HepG2 (cell line): ENCODE measurements at regions not wholly inside any gene's neighbourhood (a gene's known extent, or its start where the extent isn't known, plus 50 kb on each side); places are given as distances from the start of the nearest gene placed in this dataset.

Experiments
- BCL3 ChIP-seq: sonication (generic); formaldehyde crosslinking; IDR thresholded peaks from 2 replicates; pipeline ENCODE4 v1.5.1; 2020; ENCODE audit warnings: mild to moderate bottlenecking, missing genetic modification reagents, moderate library complexity
- BHLHE40 ChIP-seq: IDR thresholded peaks from 2 replicates; pipeline ENCODE4 v1.6.1; 2011; ENCODE audit warnings: low read length, improper control_type of control experiment
- MZF1 ChIP-seq: sonication (generic); formaldehyde crosslinking; IDR thresholded peaks from 2 replicates; pipeline ENCODE4 v1.8.1; 2023; ENCODE audit warnings: mild to moderate bottlenecking, missing genetic modification reagents, borderline replicate concordance
- NFIB ChIP-seq: sonication (generic); formaldehyde crosslinking; IDR thresholded peaks from 2 replicates; pipeline ENCODE4 v1.9.0; 2021; ENCODE audit warnings: missing genetic modification reagents, mild to moderate bottlenecking, borderline replicate concordance
- POLR2AphosphoS5 ChIP-seq: IDR thresholded peaks from 2 replicates; pipeline ENCODE4 v1.6.1; 2012; ENCODE audit warnings: low read depth, low read length
- SP1 ChIP-seq, 2 experiments: fragments of 450-650 bp in 1 of 2; sonication (generic) in 1 of 2; formaldehyde crosslinking in 1 of 2; IDR thresholded peaks; 2 replicates each; pipeline versions ENCODE4 v1.4.0 to v1.6.1; 2016 to 2020; ENCODE audit warnings: missing genetic modification reagents in 1 of 2
- USF2 ChIP-seq, 2 experiments: sonication (generic) in 1 of 2; formaldehyde crosslinking in 1 of 2; IDR thresholded peaks; 2 replicates each; pipeline versions ENCODE4 v1.5.1 to v1.6.1; 2011 to 2020; ENCODE audit warnings: borderline replicate concordance in 1 of 2, low read depth in 1 of 2, low read length in 1 of 2, mild to moderate bottlenecking in 1 of 2, missing genetic modification reagents in 1 of 2, moderate library complexity in 1 of 2
- ZBTB7A ChIP-seq: sonication (generic); formaldehyde crosslinking; IDR thresholded peaks from 2 replicates; pipeline ENCODE4 v1.8.0; 2022; ENCODE audit warnings: mild to moderate bottlenecking, missing genetic modification reagents

GRCh38 chr4:36652857-36653256 is 371.4 kb downstream of the DTHD1 start:
- TF ChIP-seq ZBTB7A (CRISPR knock-in tag) (no peak), USF2 (IDR thresholded peaks at IDR 0.05; ENCODE audit: low read depth, low read length) (no peak), USF2 (CRISPR knock-in tag; IDR thresholded peaks at IDR 0.05; ENCODE audit: borderline replicate concordance) (no peak), MZF1 (no peak), BHLHE40 (no peak), POLR2AphosphoS5 (no peak), NFIB (CRISPR knock-in tag) (no peak), BCL3 (CRISPR knock-in tag) (no peak), SP1 (IDR thresholded peaks at IDR 0.05) (no peak), SP1 (CRISPR knock-in tag; IDR thresholded peaks at IDR 0.05) (no peak)
